GM12874 (cell line): ENCODE measurements at regions not wholly inside any gene's neighbourhood (a gene's known extent, or its start where the extent isn't known, plus 50 kb on each side); places are given as distances from the start of the nearest gene placed in this dataset.

Experiments used
- CTCF ChIP-seq: IDR thresholded peaks from 2 replicates; pipeline ENCODE4 v1.5.1; 2011; ENCODE audit warnings: low read depth, mild to moderate bottlenecking, control low read depth, low read length, moderate library complexity; ENCODE audit not compliant: insufficient read depth

GRCh38 chr2:19027626-19028025 lies 330.8 kb downstream of the OSR1 start:
- no peak for TF ChIP-seq CTCF

DNA sequence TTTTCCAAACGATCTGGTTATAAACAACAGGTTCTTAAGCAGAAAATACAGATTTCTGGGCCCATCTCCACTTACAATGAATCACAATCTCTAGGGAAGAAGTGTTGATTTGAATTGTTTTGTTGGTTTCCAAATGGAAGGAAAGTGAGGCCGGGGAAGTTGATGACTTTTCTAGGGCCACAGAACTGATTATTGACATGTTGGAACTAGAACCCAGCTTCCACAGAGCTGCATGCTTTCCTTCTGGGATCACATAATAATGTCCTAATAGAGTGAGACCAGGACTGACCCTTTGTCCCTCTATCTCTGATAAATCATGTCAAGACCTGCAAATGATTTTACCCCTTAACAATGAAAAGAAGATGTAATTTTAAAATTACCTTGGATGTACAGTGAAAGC lies 332.2 kb downstream of the OSR1 start:
- TF ChIP-seq CTCF = no peak

DNA sequence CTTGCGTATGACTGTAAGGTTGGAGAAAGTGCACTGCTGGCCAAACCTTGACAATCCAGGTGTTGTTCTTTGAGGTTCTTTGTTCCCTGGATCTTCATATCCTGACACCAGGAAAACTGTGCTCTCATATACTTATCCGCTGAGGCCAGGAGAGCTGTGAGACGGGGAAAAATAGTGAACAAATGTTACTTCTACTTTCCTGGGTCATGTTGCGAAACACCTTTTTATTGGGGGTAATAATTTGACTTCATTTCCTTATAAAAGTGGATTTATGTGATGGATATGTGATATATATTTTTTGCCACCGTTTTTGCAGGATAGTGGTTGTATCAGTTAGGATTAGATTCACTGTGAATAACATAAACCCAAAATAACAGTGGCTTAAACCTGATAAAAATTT lies 336.1 kb downstream of the OSR1 start:
- no peak for TF ChIP-seq CTCF

GRCh38 chr2:19021721-19022120 lies 336.7 kb downstream of the OSR1 start:
- no peak for TF ChIP-seq CTCF

DNA sequence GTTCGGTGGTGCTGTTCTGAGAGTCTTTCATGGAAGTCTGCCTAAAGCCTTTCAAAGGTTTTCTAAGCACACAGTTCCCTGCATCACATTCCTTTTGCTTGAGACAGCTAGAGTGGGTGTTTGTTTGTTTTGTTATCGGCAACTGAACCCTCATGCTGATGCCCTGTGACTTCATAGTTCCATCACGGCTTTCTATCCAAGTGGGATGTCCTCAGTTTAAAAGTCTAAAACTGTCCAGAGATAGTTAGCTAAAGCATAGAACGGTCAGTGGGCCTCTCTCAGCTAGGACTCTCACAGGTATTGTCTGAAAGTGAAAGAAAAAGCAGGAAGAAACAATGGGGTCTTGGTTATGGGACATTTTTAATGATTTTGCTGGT lies 337.3 kb downstream of the OSR1 start:
- no peak for TF ChIP-seq CTCF

DNA sequence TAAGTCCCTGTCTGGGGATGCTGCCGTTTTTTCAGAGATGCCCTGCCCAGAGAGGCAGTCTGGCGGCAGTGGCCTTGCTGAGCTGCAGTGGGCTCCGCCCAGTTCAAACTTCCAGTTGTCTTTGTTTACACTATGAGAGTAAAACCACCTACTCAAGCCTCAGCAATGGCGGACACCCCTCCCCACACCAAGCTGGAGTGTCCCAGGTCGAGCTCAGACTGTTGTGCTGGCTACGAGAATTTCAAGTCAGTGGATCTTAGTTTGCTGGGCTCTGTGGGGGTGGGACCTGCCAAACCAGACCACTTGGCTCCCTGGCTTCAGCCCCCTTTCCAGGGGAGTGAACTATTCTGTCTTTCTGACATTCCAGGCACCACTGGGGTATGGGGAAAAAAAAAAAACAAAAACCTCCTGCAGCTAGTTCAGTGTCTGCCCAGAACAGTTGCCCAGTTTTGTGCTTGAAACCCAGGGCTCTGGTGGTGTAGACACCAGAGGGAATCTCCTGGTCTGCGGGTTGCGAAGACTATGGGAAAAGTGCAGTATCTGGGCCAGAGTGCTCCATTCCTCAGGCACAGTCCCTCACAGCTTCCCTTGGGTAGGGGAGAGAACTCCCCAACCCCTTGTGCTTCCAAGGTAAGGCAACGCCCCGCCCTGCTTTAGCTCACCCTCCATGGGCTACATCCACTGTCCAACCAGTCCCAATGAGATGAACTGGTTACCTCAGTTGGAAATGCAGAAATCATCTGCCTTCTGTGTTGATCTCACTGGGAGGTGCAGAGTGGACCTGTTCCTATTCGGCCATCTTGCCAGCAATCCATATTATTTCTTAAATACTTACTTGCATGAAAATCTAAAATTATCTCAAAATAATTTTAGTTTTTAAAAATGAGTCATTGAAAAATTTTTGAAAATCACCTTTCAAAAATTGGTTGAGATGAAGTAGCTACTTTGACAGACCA lies 338.0 kb downstream of the OSR1 start:
- TF ChIP-seq CTCF = no peak

DNA sequence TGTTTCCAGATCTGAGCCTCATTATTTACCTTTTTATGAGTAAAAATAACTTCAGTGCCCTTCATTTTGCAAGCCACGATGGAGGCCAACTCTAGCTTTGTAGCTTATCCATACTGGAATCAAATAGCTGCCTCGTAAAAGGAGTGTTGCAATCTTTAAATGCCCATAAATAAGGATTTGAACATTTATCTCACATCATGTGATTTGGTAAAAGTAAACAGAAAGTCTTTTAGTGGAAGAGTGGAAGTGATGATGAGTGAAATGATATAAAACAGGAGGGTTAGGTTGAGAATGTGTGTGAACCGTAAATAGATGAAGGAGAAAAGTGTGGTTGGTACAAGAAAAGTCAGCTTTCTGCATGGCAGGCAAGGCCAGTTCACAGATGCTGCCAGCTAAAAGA lies 348.9 kb downstream of the OSR1 start:
- no peak for TF ChIP-seq CTCF
